Pancreas (tissue), 10 donors: ENCODE measurements at regions not wholly inside any gene's neighbourhood (a gene's known extent, or its start where the extent isn't known, plus 50 kb on each side); places are given as distances from the start of the nearest gene placed in this dataset.

ENCODE experiments used
- ATAC-seq, 4 donors: fragments of 200-7000 bp; cut with Tn5 transposase; one replicate each; pipeline versions ENCODE4 v1.8.0 to v1.9.1; 2020; ENCODE audit warnings: mild to moderate bottlenecking in 4 of 4, moderate library complexity in 4 of 4
- DNase-seq, 6 donors: peaks; one replicate each; pipeline ENCODE4 v3.0.0-alpha.2; 2020
- FAIRE-seq: peaks from 2 replicates; lab custom pipeline; 2012; peaks lifted over from hg19 to GRCh38; lab: Jason Lieb, UNC
- H3K27ac ChIP-seq, 4 donors: fragments of 200-600 bp; sonication (generic); 1 replicate in 3 of 4; 2 replicates in 1 of 4; pipeline versions ENCODE4 v1.5.0 to v1.8.0; 2020
- H3K27me3 ChIP-seq, 4 donors: fragments of 200-600 bp; one replicate each; pipeline ENCODE4 v1.8.0; 2021
- H3K36me3 ChIP-seq, 3 donors: fragments of 200-600 bp; sonication (generic) in 1 of 3; one replicate each; pipeline versions ENCODE4 v1.5.0 to v1.8.0; 2020 to 2021
- H3K4me1 ChIP-seq, 3 donors: fragments of 200-600 bp; one replicate each; pipeline ENCODE4 v1.8.0; 2021
- H3K4me3 ChIP-seq, 4 donors: fragments of 200-600 bp; sonication (generic) in 2 of 4; one replicate each; pipeline versions ENCODE4 v1.5.0 to v1.8.0; 2020 to 2021
- H3K9me3 ChIP-seq, 4 donors: fragments of 200-600 bp; one replicate each; pipeline ENCODE4 v1.8.0; 2021
- CTCF ChIP-seq, 4 donors: fragments of 200-600 bp; sonication (generic) in 3 of 4; IDR thresholded peaks; one replicate each; pipeline versions ENCODE4 v1.5.0 to v1.8.0; 2021; ENCODE audit warnings: antibody characterized with exemption in 4 of 4
- WGBS, 2 donors: extraction: QIAGEN DNeasy Blood & Tissue Kit; methylation state at CpG; one replicate each; pipeline ENCODE4 v1.1.7; 2013; 5-methylcytosine and 5-hydroxymethylcytosine counted together
- intact Hi-C, 3 donors: fragments of 100-400 bp; cut with DNase I; formaldehyde crosslinking; loops; one replicate each; pipeline versions ENCODE4 v1.11.1 to v1.14.2; 2022
- donor health status: healthy with polysubstance abuse.
- donor health status: DM: no; HTN: no; CAD: no; lungs with moderate emphysema.
- donor health status: DM: no; HTN: no; CAD: no.
- donor health status: control.
- donor health status: control.
- donor health status: Bipolar disorder and iron deficiency.
- donor health status: DM: yes; HTN: yes; CAD: no.
- donor health status: DM: no; HTN: no; CAD: no.
- donor health status: DM: no; HTN: no; CAD: no.
- donor health status: DM: yes; HTN: yes; CAD: no.

- WGBS, 2 donors = 67 to 83% methylated on average over 2 of the region's 2 CpGs
- Histone ChIP-seq H3K27ac (no peak overlapping the region), H3K36me3 (no peaks in the 10 kb centered on the region), H3K9me3 (no peaks in the 10 kb centered on the region), H3K27me3 (peaks cover 0 to 6% (median 0%) of the 10 kb centered on the region in 4 donors), H3K4me3 (no peak overlapping the region), H3K4me1 (no peaks in the 10 kb centered on the region)
- FAIRE-seq (no peak), ATAC-seq (no peak), DNase-seq (no peak)
- TF ChIP-seq CTCF (IDR thresholded peaks at IDR 0.05) = no peak
- intact Hi-C loops = no loop called here
Measured at GRCh38 chr3:25094932-25095685, 333.0 kb upstream of the RARB start.

GRCh38 chr3:25096536-25096935, 331.5 kb upstream of the RARB start:
- ATAC-seq = no peak
- 38 to 69% methylated on average over 2 of the region's 2 CpGs for WGBS, 2 donors
- no peak for FAIRE-seq

GRCh38 chr3:25097023-25097422, 331.0 kb upstream of the RARB start:
- H3K4me3 ChIP-seq = no peak overlapping the region
- no peak overlapping the region for H3K27ac ChIP-seq
- H3K36me3 ChIP-seq = no peaks in the 10 kb centered on the region
- intact Hi-C loops = no loop called here
- WGBS, 2 donors = 75 to 89% methylated on average over 3 of the region's 3 CpGs
- H3K4me1 ChIP-seq = no peaks in the 10 kb centered on the region
- ATAC-seq (no peak), FAIRE-seq (no peak), DNase-seq (no peak)
- no peak for TF ChIP-seq CTCF (IDR thresholded peaks at IDR 0.05)
- H3K27me3 ChIP-seq = peaks cover 0 to 6% (median 0%) of the 10 kb centered on the region in 4 donors
- H3K9me3 ChIP-seq = no peaks in the 10 kb centered on the region

More at GRCh38 chr3:25096536-25096935, 331.5 kb upstream of the RARB start:
- intact Hi-C loops = no loop called here
- H3K4me1 ChIP-seq = no peaks in the 10 kb centered on the region
- H3K36me3 ChIP-seq = no peaks in the 10 kb centered on the region
- no peak for TF ChIP-seq CTCF (IDR thresholded peaks at IDR 0.05)
- DNase-seq = no peak
- no peak overlapping the region for H3K27ac ChIP-seq
- H3K27me3 ChIP-seq = peaks cover 0 to 6% (median 0%) of the 10 kb centered on the region in 4 donors
- no peaks in the 10 kb centered on the region for H3K9me3 ChIP-seq
- H3K4me3 ChIP-seq = no peak overlapping the region

GRCh38 chr3:25099666-25100065, 328.4 kb upstream of the RARB start:
- ATAC-seq (no peak), FAIRE-seq (no peak), DNase-seq (no peak)
- Histone ChIP-seq H3K4me3 (no peak overlapping the region), H3K9me3 (no peaks in the 10 kb centered on the region), H3K27me3 (no peaks in the 10 kb centered on the region), H3K27ac (no peak overlapping the region), H3K36me3 (no peaks in the 10 kb centered on the region), H3K4me1 (no peaks in the 10 kb centered on the region)
- intact Hi-C loops = no loop called here
- TF ChIP-seq CTCF (IDR thresholded peaks at IDR 0.05) = no peak
- WGBS, 2 donors = 63 to 83% methylated on average over 9 of the region's 9 CpGs

- no peaks in the 10 kb centered on the region for H3K27me3 ChIP-seq
- DNase-seq = no peak
- H3K27ac ChIP-seq = no peak overlapping the region
- no peak for FAIRE-seq
- intact Hi-C loops = no loop called here
- H3K4me3 ChIP-seq = no peak overlapping the region
- H3K36me3 ChIP-seq = no peaks in the 10 kb centered on the region
- no peaks in the 10 kb centered on the region for H3K9me3 ChIP-seq
- 66 to 80% methylated on average over 3 of the region's 3 CpGs for WGBS, 2 donors
- TF ChIP-seq CTCF (IDR thresholded peaks at IDR 0.05) = no peak
- H3K4me1 ChIP-seq = no peaks in the 10 kb centered on the region
- ATAC-seq = no peak
Measured at GRCh38 chr3:25103391-25103790, 324.7 kb upstream of the RARB start.
